ENCODE measurements at regions not wholly inside any gene's neighbourhood (a gene's known extent, or its start where the extent isn't known, plus 50 kb on each side); places are given as distances from the start of the nearest gene placed in this dataset.

DNA sequence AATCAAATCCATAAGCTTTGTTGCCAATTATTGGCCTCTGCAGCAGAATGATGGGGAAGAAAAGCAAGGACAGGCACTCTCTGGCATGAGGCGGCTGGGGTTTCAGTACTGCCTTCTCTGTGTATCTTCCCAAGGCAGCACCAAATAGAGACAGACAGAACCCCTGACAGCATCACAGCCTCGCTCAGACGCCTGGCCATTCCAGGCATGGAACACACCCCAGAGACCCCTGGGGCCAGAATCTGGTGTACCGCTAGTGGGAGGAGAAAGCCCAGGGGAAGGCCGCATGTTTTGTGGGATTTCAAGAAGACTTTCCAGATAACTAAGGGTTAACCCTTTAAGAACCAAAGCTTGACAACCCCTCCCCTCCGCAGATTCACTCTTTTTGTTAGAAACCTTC is 282.1 kb downstream of the EN1 start:
- intact Hi-C loops (cut with micrococcal nuclease; ENCODE audit: unreplicated experiment) = no loop called here
- TF ChIP-seq, protein P1, sequence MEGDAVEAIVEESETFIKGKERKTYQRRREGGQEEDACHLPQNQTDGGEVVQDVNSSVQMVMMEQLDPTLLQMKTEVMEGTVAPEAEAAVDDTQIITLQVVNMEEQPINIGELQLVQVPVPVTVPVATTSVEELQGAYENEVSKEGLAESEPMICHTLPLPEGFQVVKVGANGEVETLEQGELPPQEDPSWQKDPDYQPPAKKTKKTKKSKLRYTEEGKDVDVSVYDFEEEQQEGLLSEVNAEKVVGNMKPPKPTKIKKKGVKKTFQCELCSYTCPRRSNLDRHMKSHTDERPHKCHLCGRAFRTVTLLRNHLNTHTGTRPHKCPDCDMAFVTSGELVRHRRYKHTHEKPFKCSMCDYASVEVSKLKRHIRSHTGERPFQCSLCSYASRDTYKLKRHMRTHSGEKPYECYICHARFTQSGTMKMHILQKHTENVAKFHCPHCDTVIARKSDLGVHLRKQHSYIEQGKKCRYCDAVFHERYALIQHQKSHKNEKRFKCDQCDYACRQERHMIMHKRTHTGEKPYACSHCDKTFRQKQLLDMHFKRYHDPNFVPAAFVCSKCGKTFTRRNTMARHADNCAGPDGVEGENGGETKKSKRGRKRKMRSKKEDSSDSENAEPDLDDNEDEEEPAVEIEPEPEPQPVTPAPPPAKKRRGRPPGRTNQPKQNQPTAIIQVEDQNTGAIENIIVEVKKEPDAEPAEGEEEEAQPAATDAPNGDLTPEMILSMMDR (IDR thresholded peaks at IDR 0.05; ENCODE audit: insufficient read depth in 1 of 2, low read depth in 1 of 2, low read length in 1 of 2, severe bottlenecking in 1 of 2, unreplicated experiment in 1 of 2) = no peak
- POLR2A ChIA-PET = no interaction called here
- H3K4me1 ChIP-seq = 0 out of 2 replicates have a peak, but pooled peaks cover 5% of the 10 kb centered on the region
- no peaks in the 10 kb centered on the region; the same call in 1 of the 2 replicates for H3K27me3 ChIP-seq (replicated peaks; ENCODE audit: control insufficient read depth, insufficient read depth, low read length)
- Mint-ChIP-seq H3K27ac (ENCODE audit: unreplicated experiment) (no peak overlapping the region), H3K9me3 (ENCODE audit: unreplicated experiment) (no peaks in the 10 kb centered on the region), H3K4me3 (ENCODE audit: unreplicated experiment) (no peak overlapping the region), H3K27me3 (ENCODE audit: insufficient read depth, unreplicated experiment) (peaks cover 4% of the 10 kb centered on the region), H3K36me3 (ENCODE audit: insufficient read depth, unreplicated experiment) (no peaks in the 10 kb centered on the region), H3K4me1 (ENCODE audit: low read depth, unreplicated experiment) (no peaks in the 10 kb centered on the region)
- no TSS peak for BruUV-seq (replicated peaks)
- no peak overlapping the region for H3K4me3 ChIP-seq (ENCODE audit: low read depth, low read length)
- no peak for DNase-seq
- no peaks in the 10 kb centered on the region for H3K36me3 ChIP-seq (ENCODE audit: control insufficient read depth, insufficient read depth, low read length)
- no peaks in the 10 kb centered on the region for H3K9me3 ChIP-seq
- CTCF ChIA-PET = no interaction called here

DNA sequence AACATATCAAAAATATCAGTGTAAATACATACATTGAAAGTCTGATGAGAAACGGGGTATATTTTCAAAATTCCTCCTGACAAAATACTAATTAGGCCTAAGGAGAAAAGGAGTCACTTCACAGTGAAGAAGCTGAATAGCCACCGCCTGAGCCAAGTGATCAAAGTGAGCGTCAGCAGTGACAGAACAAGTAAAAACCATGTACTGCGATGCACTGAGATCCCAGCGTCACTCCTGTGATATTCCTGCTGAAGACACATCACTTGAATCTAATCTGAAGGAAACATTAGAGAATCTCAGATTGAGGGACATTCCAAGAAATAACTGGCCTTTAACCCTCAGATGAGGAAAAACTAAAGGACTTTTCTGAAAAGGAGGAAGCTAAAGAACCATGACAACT is 285.3 kb downstream of the EN1 start:
- no peak for DNase-seq
- Mint-ChIP-seq H3K36me3 (ENCODE audit: insufficient read depth, unreplicated experiment) (no peaks in the 10 kb centered on the region), H3K27ac (ENCODE audit: unreplicated experiment) (no peak overlapping the region), H3K9me3 (ENCODE audit: unreplicated experiment) (no peaks in the 10 kb centered on the region), H3K4me1 (ENCODE audit: low read depth, unreplicated experiment) (no peaks in the 10 kb centered on the region), H3K4me3 (ENCODE audit: unreplicated experiment) (no peak overlapping the region), H3K27me3 (ENCODE audit: insufficient read depth, unreplicated experiment) (peaks cover 5% of the 10 kb centered on the region)
- intact Hi-C loops (cut with micrococcal nuclease; ENCODE audit: unreplicated experiment) = no loop called here
- H3K9me3 ChIP-seq = no peaks in the 10 kb centered on the region
- ChIA-PET CTCF (no interaction called here), POLR2A (no interaction called here)
- no peaks in the 10 kb centered on the region for H3K36me3 ChIP-seq (ENCODE audit: control insufficient read depth, insufficient read depth, low read length)
- BruUV-seq (replicated peaks) = no TSS peak
- no peaks in the 10 kb centered on the region; the same call in 1 of the 2 replicates for H3K27me3 ChIP-seq (replicated peaks; ENCODE audit: control insufficient read depth, insufficient read depth, low read length)
- TF ChIP-seq, protein P1 (IDR thresholded peaks at IDR 0.05; ENCODE audit: insufficient read depth in 1 of 2, low read depth in 1 of 2, low read length in 1 of 2, severe bottlenecking in 1 of 2, unreplicated experiment in 1 of 2) = no peak
- no peak overlapping the region for H3K4me3 ChIP-seq (ENCODE audit: low read depth, low read length)
- no peaks in the 10 kb centered on the region for H3K4me1 ChIP-seq

DNA sequence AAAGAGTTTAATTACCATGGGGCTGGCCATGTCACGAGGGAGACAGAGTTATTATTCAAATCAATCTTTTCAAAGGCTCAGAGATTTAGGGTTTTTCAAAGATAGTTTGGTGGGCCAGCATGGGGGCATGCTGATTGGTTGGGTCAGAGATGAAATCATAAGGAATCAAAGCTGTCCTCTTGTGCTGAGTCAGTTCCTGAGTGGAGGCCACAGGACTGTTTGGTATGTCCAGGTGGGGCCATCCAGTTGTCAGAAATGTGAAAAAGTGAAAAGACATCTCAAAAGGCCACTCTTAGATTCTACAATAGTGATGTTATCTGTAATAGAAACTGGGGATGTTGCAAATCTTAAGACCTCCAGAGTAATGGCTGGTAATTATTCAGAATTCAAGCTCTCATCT is 288.6 kb downstream of the EN1 start:
- intact Hi-C loops (cut with micrococcal nuclease; ENCODE audit: unreplicated experiment) = no loop called here
- POLR2A ChIA-PET = no interaction called here

More for the DNA sequence above, 288.6 kb downstream of the EN1 start:
- H3K27ac Mint-ChIP-seq (ENCODE audit: unreplicated experiment) = no peak overlapping the region
- Histone ChIP-seq H3K9me3 (no peaks in the 10 kb centered on the region), H3K4me1 (no peaks in the 10 kb centered on the region), H3K27me3 (replicated peaks; ENCODE audit: control insufficient read depth, insufficient read depth, low read length) (no peaks in the 10 kb centered on the region), H3K4me3 (ENCODE audit: low read depth, low read length) (no peak overlapping the region), H3K36me3 (ENCODE audit: control insufficient read depth, insufficient read depth, low read length) (no peaks in the 10 kb centered on the region)
- TF ChIP-seq, protein P1 (IDR thresholded peaks at IDR 0.05; ENCODE audit: insufficient read depth in 1 of 2, low read depth in 1 of 2, low read length in 1 of 2, severe bottlenecking in 1 of 2, unreplicated experiment in 1 of 2) = no peak
- H3K9me3 Mint-ChIP-seq (ENCODE audit: unreplicated experiment) = no peaks in the 10 kb centered on the region
- CTCF ChIA-PET = no interaction called here
- DNase-seq = no peak
- H3K36me3 Mint-ChIP-seq (ENCODE audit: insufficient read depth, unreplicated experiment) = no peaks in the 10 kb centered on the region
- no peak overlapping the region for H3K4me3 Mint-ChIP-seq (ENCODE audit: unreplicated experiment)
- H3K27me3 Mint-ChIP-seq (ENCODE audit: insufficient read depth, unreplicated experiment) = peaks cover 11% of the 10 kb centered on the region
- no TSS peak for BruUV-seq (replicated peaks)
- no peaks in the 10 kb centered on the region for H3K4me1 Mint-ChIP-seq (ENCODE audit: low read depth, unreplicated experiment)

Data from Caco-2 (cell line).